COLO668 (cell line): ENCODE measurements at regions not wholly inside any gene's neighbourhood (a gene's known extent, or its start where the extent isn't known, plus 50 kb on each side); places are given as distances from the start of the nearest gene placed in this dataset.
"Not testable (repeated sequence)": the region's sequence is repeated elsewhere in the genome, so short reads cannot be mapped to it uniquely, and the experiment has no call there.

Experiments
- DNase-seq: peaks from one replicate; lab custom pipeline; 2025; ENCODE audit not compliant: unreplicated experiment; lab: John Stamatoyannopoulos, UW

GRCh38 chr7:20083781-20084180 lies 133.4 kb downstream of the MACC1 start:
- DNase-seq: no peak

GRCh38 chr7:20079080-20079479 lies 138.1 kb downstream of the MACC1 start:
- DNase-seq: no peak

GRCh38 chr7:20076835-20077234 lies 140.3 kb downstream of the MACC1 start:
- DNase-seq: no peak

- DNase-seq: no peak
These were observed 141.0 kb downstream of the MACC1 start for GRCh38 chr7:20075992-20076820.

GRCh38 chr7:20075440-20075839 lies 141.7 kb downstream of the MACC1 start:
- DNase-seq: no peak

GRCh38 chr7:20068004-20068403 lies 149.2 kb downstream of the MACC1 start:
- not testable (repeated sequence) for DNase-seq

GRCh38 chr7:20064974-20065862 lies 152.0 kb downstream of the MACC1 start:
- DNase-seq: no peak

GRCh38 chr7:20064181-20064970 lies 152.8 kb downstream of the MACC1 start:
- DNase-seq: no peak

- no peak for DNase-seq
These were observed 153.5 kb downstream of the MACC1 start for GRCh38 chr7:20063644-20064043.

GRCh38 chr7:20062932-20063331 lies 154.3 kb downstream of the MACC1 start:
- no peak for DNase-seq

- DNase-seq: no peak
These were observed 163.7 kb downstream of the MACC1 start for GRCh38 chr7:20053334-20054104.

- DNase-seq: no peak
These were observed 166.8 kb downstream of the MACC1 start for GRCh38 chr7:20050241-20050966.

GRCh38 chr7:20038676-20039075 lies 178.5 kb downstream of the MACC1 start:
- DNase-seq: no peak

GRCh38 chr7:20035279-20035875 lies 181.8 kb downstream of the MACC1 start:
- DNase-seq: no peak

GRCh38 chr7:20033621-20034400 lies 183.4 kb downstream of the MACC1 start:
- DNase-seq: no peak

GRCh38 chr7:20032741-20033140 lies 184.4 kb downstream of the MACC1 start:
- no peak for DNase-seq

GRCh38 chr7:20030915-20031362 lies 186.2 kb downstream of the MACC1 start:
- no peak for DNase-seq

GRCh38 chr7:20030417-20030816 lies 186.8 kb downstream of the MACC1 start:
- DNase-seq: no peak

- no peak for DNase-seq
These were observed 190.4 kb downstream of the MACC1 start for GRCh38 chr7:20026762-20027161.
